ENCODE measurements at regions not wholly inside any gene's neighbourhood (a gene's known extent, or its start where the extent isn't known, plus 50 kb on each side); places are given as distances from the start of the nearest gene placed in this dataset.

DNA sequence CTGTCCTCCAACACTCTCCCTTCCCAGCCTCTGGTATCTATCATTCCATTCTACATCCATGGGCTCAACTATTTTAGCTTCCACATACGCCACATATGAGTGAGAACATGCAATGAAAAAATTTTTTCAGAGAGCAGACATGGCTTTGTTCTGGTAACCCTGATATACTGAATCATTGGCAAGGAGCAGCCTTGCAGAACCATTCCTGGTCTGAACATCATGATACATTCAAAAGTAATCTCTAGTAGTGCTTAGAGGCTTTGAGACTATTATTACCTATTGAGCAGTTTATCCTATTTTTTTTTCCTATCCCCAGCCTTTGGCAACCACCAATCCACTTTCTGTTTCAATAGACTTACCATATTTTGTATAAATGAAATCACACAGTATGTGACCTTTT is 393.1 kb upstream of the KCNH7 start:
- H3K36me3 ChIP-seq (ENCODE audit: insufficient read depth, low read length), result no peaks in the 10 kb centered on the region
- H3K4me3 ChIP-seq (ENCODE audit: low read length), result no peak overlapping the region
- no peaks in the 10 kb centered on the region for H3K4me1 ChIP-seq (ENCODE audit: insufficient read depth, low read length)
- no peaks in the 10 kb centered on the region for H3K9me3 ChIP-seq (ENCODE audit: low read length)
- no peaks in the 10 kb centered on the region for H3K27me3 ChIP-seq (ENCODE audit: insufficient read depth, low read length)
- H2AFZ ChIP-seq (ENCODE audit: low read depth, low read length), result no peak overlapping the region

DNA sequence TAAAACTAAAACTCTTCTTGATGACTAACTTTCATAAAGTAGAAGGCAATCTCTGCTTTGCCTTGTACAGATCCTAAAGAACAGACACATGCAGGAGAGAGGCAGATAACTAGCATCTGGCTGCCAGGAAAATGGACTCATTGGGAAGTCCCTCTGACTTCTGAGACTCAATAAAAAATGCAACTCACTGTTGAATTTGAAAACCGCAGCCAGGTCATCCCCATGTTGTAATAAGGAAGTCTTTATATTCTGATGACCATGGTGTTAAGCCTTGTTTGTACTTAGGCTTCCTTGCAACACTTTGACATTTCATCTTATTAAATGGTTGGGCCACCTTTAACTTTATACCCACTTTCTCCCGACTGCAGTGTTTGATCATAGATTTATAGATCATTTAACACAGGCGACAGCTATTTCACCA is 375.1 kb upstream of the KCNH7 start:
- Histone ChIP-seq H3K4me1 (ENCODE audit: insufficient read depth, low read length) (no peaks in the 10 kb centered on the region), H3K4me3 (ENCODE audit: low read length) (no peak overlapping the region), H3K27me3 (ENCODE audit: insufficient read depth, low read length) (no peaks in the 10 kb centered on the region), H3K9me3 (ENCODE audit: low read length) (no peaks in the 10 kb centered on the region), H3K36me3 (ENCODE audit: insufficient read depth, low read length) (no peaks in the 10 kb centered on the region), H2AFZ (ENCODE audit: low read depth, low read length) (no peak overlapping the region)

DNA sequence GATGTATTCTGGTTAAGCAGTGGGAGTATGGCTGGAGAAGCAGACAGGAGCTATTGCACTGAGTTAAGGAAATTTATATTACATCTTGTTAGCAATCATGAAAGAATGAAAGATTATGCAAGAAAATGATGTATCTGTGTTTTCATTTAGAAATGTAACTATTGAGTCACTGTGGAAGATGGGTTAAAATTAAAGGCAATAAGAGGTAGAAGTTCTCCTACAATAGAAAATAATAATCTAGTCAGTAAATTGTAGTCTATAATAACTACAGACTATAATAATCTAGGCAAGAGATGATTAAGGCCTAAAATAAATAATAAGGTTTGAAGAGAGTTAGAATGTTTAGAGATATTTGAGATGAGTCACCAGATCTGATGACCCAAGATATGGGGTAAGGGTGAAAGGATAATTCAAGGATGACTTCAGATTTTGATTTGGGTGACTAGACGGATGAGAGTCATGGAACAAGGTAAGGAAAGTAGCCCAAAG is 371.9 kb upstream of the KCNH7 start:
- Histone ChIP-seq H3K4me1 (ENCODE audit: insufficient read depth, low read length) (peaks cover 14% of the 10 kb centered on the region), H3K36me3 (ENCODE audit: insufficient read depth, low read length) (no peaks in the 10 kb centered on the region), H3K27me3 (ENCODE audit: insufficient read depth, low read length) (no peaks in the 10 kb centered on the region), H3K4me3 (ENCODE audit: low read length) (no peak overlapping the region), H3K9me3 (ENCODE audit: low read length) (no peaks in the 10 kb centered on the region), H2AFZ (ENCODE audit: low read depth, low read length) (no peak overlapping the region)

DNA sequence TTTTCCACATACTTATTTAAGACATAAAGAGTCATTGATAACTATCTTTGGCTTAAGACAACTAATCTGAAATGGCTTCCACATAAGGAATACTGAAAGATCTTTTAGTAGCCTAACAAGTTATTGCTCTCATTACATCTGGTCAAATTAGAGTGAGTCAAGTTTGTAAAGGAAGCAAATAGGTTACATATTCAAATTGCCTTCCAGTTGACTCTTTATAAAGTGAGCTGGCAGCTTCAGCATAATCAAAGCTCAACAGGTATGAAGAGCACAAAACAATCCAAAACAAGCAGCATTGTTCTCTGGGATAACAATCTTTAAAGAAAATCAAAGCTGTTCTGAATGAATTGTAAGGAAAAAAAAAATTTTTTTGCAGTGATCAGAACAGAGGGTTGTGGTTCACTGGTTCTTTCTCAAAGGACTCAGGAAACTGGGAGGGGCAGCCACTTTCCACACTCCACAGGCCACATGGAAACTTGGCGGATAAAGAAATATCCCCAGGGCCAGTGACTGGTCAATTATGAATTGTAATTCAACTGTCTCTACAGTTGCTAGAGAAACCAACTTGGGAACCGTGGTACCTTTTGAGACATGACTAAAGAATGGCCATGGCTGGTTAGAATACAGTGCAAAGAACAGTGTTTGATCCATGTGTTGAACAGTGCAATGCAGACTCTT is 369.3 kb upstream of the KCNH7 start:
- no peaks in the 10 kb centered on the region for H3K36me3 ChIP-seq (ENCODE audit: insufficient read depth, low read length)
- H3K27me3 ChIP-seq (ENCODE audit: insufficient read depth, low read length), result no peaks in the 10 kb centered on the region
- H3K4me1 ChIP-seq (ENCODE audit: insufficient read depth, low read length), result peaks cover 19% of the 10 kb centered on the region
- H3K9me3 ChIP-seq (ENCODE audit: low read length), result no peaks in the 10 kb centered on the region
- no peak overlapping the region for H3K4me3 ChIP-seq (ENCODE audit: low read length)
- peak overlapping the region; percentile 20 for H2AFZ ChIP-seq (ENCODE audit: low read depth, low read length)

DNA sequence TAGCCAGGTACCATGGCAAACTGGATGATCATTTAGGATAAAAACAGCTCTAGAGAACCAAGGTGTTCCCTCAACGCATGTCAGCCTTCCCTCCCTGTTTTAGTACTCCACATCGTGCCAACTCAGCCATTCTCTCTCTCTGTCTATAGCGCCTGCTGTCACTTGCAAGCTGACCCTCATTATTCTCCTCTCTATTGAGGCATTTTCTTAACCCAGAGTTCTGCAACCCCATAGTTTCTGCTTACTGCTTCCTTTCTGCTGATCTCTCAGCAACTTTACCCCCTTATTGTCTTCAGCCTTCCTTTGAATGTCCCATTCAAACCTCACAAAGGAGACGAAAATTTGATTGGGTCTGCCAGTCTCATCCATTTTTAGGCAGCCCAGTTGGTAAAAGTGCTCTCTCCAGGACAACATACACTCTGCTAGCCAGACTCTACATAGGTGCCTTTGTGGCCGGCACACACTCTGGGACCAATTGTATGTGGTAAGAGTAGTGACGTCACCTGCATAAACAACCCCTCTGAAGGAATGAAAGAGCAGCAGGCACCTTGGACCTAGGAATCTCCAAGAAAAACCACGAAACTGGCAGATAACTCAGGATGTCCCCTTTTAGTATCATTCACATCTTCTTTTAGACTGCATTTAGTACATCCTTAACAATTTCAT is 367.2 kb upstream of the KCNH7 start:
- H3K36me3 ChIP-seq (ENCODE audit: insufficient read depth, low read length), result no peaks in the 10 kb centered on the region
- H3K9me3 ChIP-seq (ENCODE audit: low read length), result no peaks in the 10 kb centered on the region
- peaks cover 19% of the 10 kb centered on the region for H3K4me1 ChIP-seq (ENCODE audit: insufficient read depth, low read length)
- H3K4me3 ChIP-seq (ENCODE audit: low read length), result no peak overlapping the region
- H3K27me3 ChIP-seq (ENCODE audit: insufficient read depth, low read length), result no peaks in the 10 kb centered on the region
- no peak overlapping the region for H2AFZ ChIP-seq (ENCODE audit: low read depth, low read length)

DNA sequence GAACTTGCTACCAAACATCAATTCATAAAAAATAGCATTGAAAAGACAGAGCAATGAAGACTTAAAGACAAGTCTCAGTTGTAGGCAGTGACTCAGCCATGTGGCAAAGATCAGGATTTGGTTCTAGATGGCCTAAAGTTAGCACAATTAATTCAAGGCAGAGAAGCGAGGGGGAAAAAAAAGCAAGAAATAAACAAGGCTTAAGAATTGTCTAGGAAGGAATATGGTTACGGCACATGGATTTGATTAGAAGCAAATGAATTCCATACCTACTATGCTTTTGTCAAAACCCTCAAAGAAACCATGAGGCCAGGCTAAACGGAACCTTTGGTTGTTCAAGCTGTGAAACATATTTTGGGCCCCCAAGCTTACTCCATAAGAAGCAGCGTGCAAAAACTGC is 362.2 kb upstream of the KCNH7 start:
- Histone ChIP-seq H3K9me3 (ENCODE audit: low read length) (no peaks in the 10 kb centered on the region), H3K4me3 (ENCODE audit: low read length) (no peak overlapping the region), H2AFZ (ENCODE audit: low read depth, low read length) (no peak overlapping the region), H3K27me3 (ENCODE audit: insufficient read depth, low read length) (no peaks in the 10 kb centered on the region), H3K4me1 (ENCODE audit: insufficient read depth, low read length) (peaks cover 7% of the 10 kb centered on the region), H3K36me3 (ENCODE audit: insufficient read depth, low read length) (no peaks in the 10 kb centered on the region)

DNA sequence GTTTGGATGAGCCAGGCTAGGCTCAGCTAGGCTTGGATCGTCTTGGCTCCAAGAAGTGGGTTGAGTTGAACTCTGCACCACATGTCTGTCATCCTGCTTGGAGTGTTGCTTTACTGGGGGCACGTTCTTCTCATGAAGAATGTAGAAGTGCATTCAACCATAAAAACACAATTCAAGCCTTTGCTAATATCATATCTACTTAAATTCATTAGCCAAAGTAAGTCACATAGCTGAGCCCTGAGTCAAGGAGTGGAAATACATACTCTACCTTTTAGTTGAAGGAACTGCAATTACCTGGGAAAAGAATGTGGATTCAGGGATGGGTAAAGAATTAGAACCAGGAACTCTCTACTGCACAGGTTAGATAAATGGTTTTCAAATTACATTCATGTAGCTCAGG is 360.4 kb upstream of the KCNH7 start:
- H3K27me3 ChIP-seq (ENCODE audit: insufficient read depth, low read length), result no peaks in the 10 kb centered on the region
- H3K4me3 ChIP-seq (ENCODE audit: low read length), result no peak overlapping the region
- H3K4me1 ChIP-seq (ENCODE audit: insufficient read depth, low read length), result no peaks in the 10 kb centered on the region
- H3K9me3 ChIP-seq (ENCODE audit: low read length), result no peaks in the 10 kb centered on the region
- no peaks in the 10 kb centered on the region for H3K36me3 ChIP-seq (ENCODE audit: insufficient read depth, low read length)
- no peak overlapping the region for H2AFZ ChIP-seq (ENCODE audit: low read depth, low read length)

DNA sequence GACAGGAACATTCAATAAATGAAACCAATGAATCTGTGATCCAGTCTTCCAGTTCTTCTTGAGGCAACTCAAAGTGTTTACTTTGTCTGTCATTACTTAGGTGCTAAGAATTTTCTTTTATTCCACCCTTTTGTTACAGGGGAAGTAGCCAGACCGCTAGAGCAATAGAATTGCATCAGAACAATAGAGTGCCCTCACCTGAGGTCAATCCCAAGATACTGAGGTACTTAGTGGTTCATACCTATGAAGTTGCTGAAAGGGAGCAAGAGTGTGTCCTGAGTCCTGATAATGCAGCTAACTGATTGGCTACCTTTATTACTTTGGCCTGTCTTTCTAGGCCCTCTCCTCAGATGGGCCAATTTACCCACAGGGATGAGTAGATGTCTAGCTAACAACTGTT is 359.4 kb upstream of the KCNH7 start:
- H3K36me3 ChIP-seq (ENCODE audit: insufficient read depth, low read length), result no peaks in the 10 kb centered on the region
- H3K4me3 ChIP-seq (ENCODE audit: low read length), result no peak overlapping the region
- H3K9me3 ChIP-seq (ENCODE audit: low read length), result no peaks in the 10 kb centered on the region
- H2AFZ ChIP-seq (ENCODE audit: low read depth, low read length), result no peak overlapping the region
- H3K27me3 ChIP-seq (ENCODE audit: insufficient read depth, low read length), result no peaks in the 10 kb centered on the region
- H3K4me1 ChIP-seq (ENCODE audit: insufficient read depth, low read length), result no peaks in the 10 kb centered on the region

DNA sequence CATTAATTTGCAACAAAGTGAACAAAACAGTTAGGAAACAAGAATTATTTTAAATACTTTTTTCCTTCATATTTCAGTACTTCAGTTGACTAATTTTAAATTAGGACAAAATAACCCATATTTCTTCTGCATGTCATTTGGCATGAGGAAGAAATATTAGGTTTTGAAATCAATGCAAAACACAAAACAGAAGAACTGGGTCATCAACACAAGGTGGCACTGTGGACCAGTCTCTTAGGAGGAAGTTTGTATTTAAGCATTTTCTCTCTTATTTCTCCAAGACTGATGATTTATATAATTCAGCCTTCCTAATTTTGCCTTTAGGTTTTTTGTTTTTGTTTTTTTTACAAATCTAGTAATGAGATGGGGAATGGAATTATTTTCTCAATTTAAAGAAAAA is 352.8 kb upstream of the KCNH7 start:
- Histone ChIP-seq H3K36me3 (ENCODE audit: insufficient read depth, low read length) (no peaks in the 10 kb centered on the region), H3K27me3 (ENCODE audit: insufficient read depth, low read length) (no peaks in the 10 kb centered on the region), H3K9me3 (ENCODE audit: low read length) (no peaks in the 10 kb centered on the region), H2AFZ (ENCODE audit: low read depth, low read length) (no peak overlapping the region), H3K4me1 (ENCODE audit: insufficient read depth, low read length) (no peaks in the 10 kb centered on the region), H3K4me3 (ENCODE audit: low read length) (no peak overlapping the region)

DNA sequence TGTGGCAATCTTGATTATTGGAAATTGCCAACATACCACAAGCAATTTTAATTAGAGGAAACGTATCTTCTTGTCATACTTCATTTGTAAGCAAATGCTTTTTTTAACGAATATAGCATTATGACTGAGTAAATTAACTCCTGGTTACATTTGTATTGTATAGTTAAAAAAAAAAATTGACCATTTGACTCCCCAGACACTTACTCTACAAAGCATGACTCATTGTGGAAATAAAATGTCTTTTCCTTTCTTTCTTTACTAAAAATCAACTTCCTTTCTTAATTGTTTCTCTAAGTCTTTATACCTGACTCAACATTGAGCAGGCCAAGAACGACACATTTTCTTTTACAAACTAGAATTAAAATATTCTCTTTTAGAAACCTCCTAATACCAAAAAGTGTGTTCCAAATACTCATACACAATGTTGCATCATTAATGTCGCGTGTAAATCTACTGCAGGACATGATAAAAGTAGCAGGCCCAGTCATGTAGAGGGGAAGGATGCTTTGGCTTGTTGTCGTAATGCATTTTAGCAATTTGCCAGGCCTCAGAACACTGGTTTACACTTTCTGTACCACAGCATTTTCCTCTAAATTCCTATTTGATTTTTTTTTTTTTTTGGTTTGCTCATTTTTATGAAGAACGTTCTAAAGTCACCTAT is 349.6 kb upstream of the KCNH7 start:
- no peak overlapping the region for H2AFZ ChIP-seq (ENCODE audit: low read depth, low read length)
- no peaks in the 10 kb centered on the region for H3K27me3 ChIP-seq (ENCODE audit: insufficient read depth, low read length)
- no peaks in the 10 kb centered on the region for H3K36me3 ChIP-seq (ENCODE audit: insufficient read depth, low read length)
- H3K9me3 ChIP-seq (ENCODE audit: low read length), result no peaks in the 10 kb centered on the region
- H3K4me1 ChIP-seq (ENCODE audit: insufficient read depth, low read length), result no peaks in the 10 kb centered on the region
- no peak overlapping the region for H3K4me3 ChIP-seq (ENCODE audit: low read length)

DNA sequence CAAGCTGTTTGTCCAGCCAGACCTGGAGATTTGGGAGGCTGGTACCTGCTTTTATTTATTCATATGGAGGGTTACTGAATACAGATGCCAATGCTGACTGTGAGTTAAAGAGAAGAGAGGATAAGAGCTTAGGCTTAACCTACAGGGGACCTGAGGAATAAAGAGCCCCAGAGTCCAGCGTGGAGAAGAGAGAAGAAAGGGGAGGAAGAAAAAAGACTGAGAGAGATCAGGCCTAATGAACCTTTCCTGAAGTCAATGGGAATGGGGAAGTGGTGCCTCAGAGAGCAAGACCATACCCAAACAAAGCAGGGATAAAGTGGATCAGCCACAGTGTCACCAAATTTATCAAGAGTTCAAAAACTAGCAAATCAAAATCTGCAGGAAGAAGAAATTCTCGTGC is 348.6 kb upstream of the KCNH7 start:
- Histone ChIP-seq H3K36me3 (ENCODE audit: insufficient read depth, low read length) (no peaks in the 10 kb centered on the region), H3K27me3 (ENCODE audit: insufficient read depth, low read length) (no peaks in the 10 kb centered on the region), H2AFZ (ENCODE audit: low read depth, low read length) (no peak overlapping the region), H3K9me3 (ENCODE audit: low read length) (no peaks in the 10 kb centered on the region), H3K4me3 (ENCODE audit: low read length) (no peak overlapping the region), H3K4me1 (ENCODE audit: insufficient read depth, low read length) (no peaks in the 10 kb centered on the region)

DNA sequence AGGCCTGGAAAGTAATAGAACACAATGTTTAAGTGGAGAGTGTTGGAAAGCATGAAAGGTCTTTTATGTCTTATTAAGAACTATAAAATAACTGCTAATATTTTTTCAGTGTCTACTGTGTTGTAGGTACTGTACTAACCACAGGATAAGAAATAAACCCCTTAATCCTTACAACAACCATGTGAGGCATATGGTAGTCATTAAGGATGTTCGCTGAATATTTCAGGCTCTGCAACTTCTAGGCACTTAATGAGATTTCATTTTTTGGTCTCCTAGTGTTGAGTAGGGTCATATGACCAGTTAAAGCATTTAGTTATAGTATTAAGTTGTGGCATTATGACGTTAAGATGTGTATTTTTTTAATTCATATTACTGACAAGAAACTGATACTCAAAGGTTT is 346.6 kb upstream of the KCNH7 start:
- Histone ChIP-seq H3K27me3 (ENCODE audit: insufficient read depth, low read length) (no peaks in the 10 kb centered on the region), H3K36me3 (ENCODE audit: insufficient read depth, low read length) (no peaks in the 10 kb centered on the region), H3K9me3 (ENCODE audit: low read length) (no peaks in the 10 kb centered on the region), H3K4me1 (ENCODE audit: insufficient read depth, low read length) (no peaks in the 10 kb centered on the region), H2AFZ (ENCODE audit: low read depth, low read length) (no peak overlapping the region), H3K4me3 (ENCODE audit: low read length) (no peak overlapping the region)

DNA sequence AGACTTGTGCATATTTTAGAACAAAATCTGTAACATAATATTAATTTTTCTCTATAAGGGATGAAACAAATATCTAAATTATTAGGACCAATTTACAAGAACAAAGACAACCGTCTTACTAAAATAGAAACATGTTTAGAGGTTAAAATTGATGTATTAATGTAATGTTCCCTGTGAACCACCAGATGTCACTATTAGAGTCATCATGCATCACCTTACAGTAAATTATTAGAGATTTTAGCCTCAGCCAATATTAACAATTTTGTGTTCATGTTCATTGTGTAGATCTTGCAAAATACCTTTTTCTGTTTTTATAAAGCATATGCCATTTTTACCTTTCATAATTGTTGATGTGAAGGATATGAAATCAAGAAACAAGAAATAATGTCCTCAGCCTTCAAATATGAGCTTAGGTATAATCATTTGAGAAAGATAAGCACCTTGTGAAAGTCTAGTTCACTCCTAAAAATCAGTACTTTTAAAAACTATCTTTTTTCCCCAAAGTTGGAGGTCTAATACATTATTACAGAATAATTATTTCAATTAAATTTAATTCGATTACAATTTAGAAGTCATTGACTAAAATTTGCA is 344.3 kb upstream of the KCNH7 start:
- H3K4me3 ChIP-seq (ENCODE audit: low read length), result no peak overlapping the region
- no peaks in the 10 kb centered on the region for H3K4me1 ChIP-seq (ENCODE audit: insufficient read depth, low read length)
- no peaks in the 10 kb centered on the region for H3K36me3 ChIP-seq (ENCODE audit: insufficient read depth, low read length)
- H3K9me3 ChIP-seq (ENCODE audit: low read length), result no peaks in the 10 kb centered on the region
- H2AFZ ChIP-seq (ENCODE audit: low read depth, low read length), result no peak overlapping the region
- H3K27me3 ChIP-seq (ENCODE audit: insufficient read depth, low read length), result no peaks in the 10 kb centered on the region

Measured in neuron (in vitro differentiated cells).